Body of pancreas (tissue), 4 donors: ENCODE measurements at regions not wholly inside any gene's neighbourhood (a gene's known extent, or its start where the extent isn't known, plus 50 kb on each side); places are given as distances from the start of the nearest gene placed in this dataset.
"Not testable (repeated sequence)": the region's sequence is repeated elsewhere in the genome, so short reads cannot be mapped to it uniquely, and the experiment has no call there.

Source experiments
- ATAC-seq: fragments of 150-250 bp; one replicate; pipeline ENCODE4 v1.9.1; 2016
- DNase-seq, 4 donors: peaks; one replicate each; pipeline ENCODE4 v3.0.0-alpha.2; 2019
- H3K27ac ChIP-seq, 4 donors: fragments of 200-600 bp; sonication (generic); 1 replicate in 3 of 4; 2 replicates in 1 of 4; pipeline versions ENCODE4 v1.5.1 to v1.6.1; 2016 to 2019; ENCODE audit warnings: mild to moderate bottlenecking in 1 of 4, mixed read lengths in 1 of 4, moderate library complexity in 1 of 4
- H3K27me3 ChIP-seq, 2 donors: fragments of 200-600 bp; sonication (generic); one replicate each; pipeline ENCODE4 v1.6.0; 2016; ENCODE audit warnings: mild to moderate bottlenecking in 1 of 2
- H3K36me3 ChIP-seq, 2 donors: fragments of 200-600 bp; sonication (generic); replicated peaks in 1 of 2; 2 replicates each; pipeline ENCODE4 v1.5.1; 2016; ENCODE audit warnings: low read depth in 2 of 2; ENCODE audit not compliant: insufficient read depth in 1 of 2
- H3K4me1 ChIP-seq: fragments of 200-600 bp; sonication (generic); one replicate; pipeline ENCODE4 v1.6.0; 2016
- H3K4me3 ChIP-seq, 2 donors: fragments of 200-600 bp; sonication (generic); 1 replicate in 1 of 2; 2 replicates in 1 of 2; pipeline ENCODE4 v1.5.1; 2016 to 2019
- H3K9me3 ChIP-seq, 3 donors: fragments of 200-600 bp; sonication (generic); 1 replicate in 2 of 3; 2 replicates in 1 of 3; pipeline ENCODE4 v1.5.1; 2016
- CTCF ChIP-seq, 7 experiments: fragments of 450-650 bp in 4 of 7; fragments of 200-600 bp in 3 of 7; sonication (generic) in 3 of 7; IDR thresholded peaks; one replicate each; pipeline ENCODE4 v1.5.1; 2016 to 2019; ENCODE audit warnings: antibody characterized with exemption in 7 of 7
- POLR2A ChIP-seq, 3 donors: fragments of 450-650 bp; IDR thresholded peaks; one replicate each; pipeline ENCODE4 v1.6.1; 2016; ENCODE audit warnings: antibody characterized with exemption in 3 of 3, mild to moderate bottlenecking in 2 of 3
- WGBS, 2 donors: methylation state at CpG; one replicate each; pipeline ENCODE4 v1.1.5; 2017; 5-methylcytosine and 5-hydroxymethylcytosine counted together
- intact Hi-C: fragments of 100-400 bp; cut with DNase I; formaldehyde crosslinking; loops from one replicate; pipeline ENCODE4 v1.15.1; 2023

- TF ChIP-seq POLR2A (IDR thresholded peaks at IDR 0.05), result no peak
- Histone ChIP-seq H3K4me1 (no peaks in the 10 kb centered on the region), H3K27ac (no peak overlapping the region), H3K9me3 (no peaks in the 10 kb centered on the region), H3K4me3 (no peak overlapping the region), H3K36me3 (no peaks in the 10 kb centered on the region), H3K27me3 (no peaks in the 10 kb centered on the region)
- intact Hi-C loops, result no loop called here
- ATAC-seq (no peak), DNase-seq (no peak)
- 15 to 29% methylated on average over 1 of the region's 1 CpG for WGBS, 2 donors
These were observed 140.4 kb downstream of the HAO1 start for GRCh38 chr20:7799862-7800261.

- 55 to 64% methylated on average over 28 to 42 of the region's 52 CpGs for WGBS, 2 donors
- H3K27me3 ChIP-seq, H3K4me1 ChIP-seq, intact Hi-C loops, H3K9me3 ChIP-seq, H3K36me3 ChIP-seq, H3K27ac ChIP-seq, ATAC-seq, H3K4me3 ChIP-seq: not testable (repeated sequence)
- DNase-seq, result peak in 2 of 4 donors; percentile 12 to 18
These were observed 136.7 kb downstream of the HAO1 start for GRCh38 chr20:7803411-7804151.

GRCh38 chr20:7806831-7807230 is 133.4 kb downstream of the HAO1 start:
- H3K27ac ChIP-seq, result no peak overlapping the region
- H3K4me1 ChIP-seq, result no peaks in the 10 kb centered on the region
- intact Hi-C loops, result no loop called here
- no peak for DNase-seq
- WGBS, 2 donors, result 76 to 79% methylated on average over 4 of the region's 4 CpGs
- no peaks in the 10 kb centered on the region for H3K36me3 ChIP-seq
- no peak for TF ChIP-seq POLR2A (IDR thresholded peaks at IDR 0.05)
- no peak for TF ChIP-seq CTCF (IDR thresholded peaks at IDR 0.05)
- H3K4me3 ChIP-seq, result no peak overlapping the region
- no peak for ATAC-seq
- H3K9me3 ChIP-seq, result peaks cover 0 to 7% (median 0%) of the 10 kb centered on the region in 3 donors
- no peaks in the 10 kb centered on the region for H3K27me3 ChIP-seq

GRCh38 chr20:7817286-7817685 is 123.0 kb downstream of the HAO1 start:
- H3K9me3 ChIP-seq, result no peaks in the 10 kb centered on the region
- H3K36me3 ChIP-seq, result no peaks in the 10 kb centered on the region
- H3K4me1 ChIP-seq, result no peaks in the 10 kb centered on the region
- no peak overlapping the region for H3K4me3 ChIP-seq
- WGBS, 2 donors, result 93 to 98% methylated on average over 1 of the region's 1 CpG
- intact Hi-C loops, result no loop called here
- H3K27me3 ChIP-seq, result no peaks in the 10 kb centered on the region
- H3K27ac ChIP-seq, result no peak overlapping the region
- ATAC-seq (no peak), DNase-seq (no peak)
- TF ChIP-seq POLR2A (IDR thresholded peaks at IDR 0.05) (no peak), CTCF (IDR thresholded peaks at IDR 0.05) (no peak)

- TF ChIP-seq CTCF (IDR thresholded peaks at IDR 0.05) (no peak), POLR2A (IDR thresholded peaks at IDR 0.05) (no peak)
- intact Hi-C loops, result no loop called here
- no peaks in the 10 kb centered on the region for H3K9me3 ChIP-seq
- no peaks in the 10 kb centered on the region for H3K27me3 ChIP-seq
- no peak for ATAC-seq
- no peak overlapping the region for H3K4me3 ChIP-seq
- 65 to 73% methylated on average over 1 of the region's 1 CpG for WGBS, 2 donors
- H3K4me1 ChIP-seq, result no peaks in the 10 kb centered on the region
- H3K36me3 ChIP-seq, result no peaks in the 10 kb centered on the region
- DNase-seq, result no peak
- no peak overlapping the region for H3K27ac ChIP-seq
These were observed 121.8 kb downstream of the HAO1 start for GRCh38 chr20:7818477-7818876.

- WGBS, 2 donors, result 69 to 70% methylated on average over 4 of the region's 4 CpGs
- Histone ChIP-seq H3K9me3 (no peaks in the 10 kb centered on the region), H3K36me3 (no peaks in the 10 kb centered on the region), H3K4me1 (no peaks in the 10 kb centered on the region), H3K27ac (no peak overlapping the region), H3K27me3 (no peaks in the 10 kb centered on the region), H3K4me3 (no peak overlapping the region)
- no peak for DNase-seq
- TF ChIP-seq CTCF (IDR thresholded peaks at IDR 0.05) (no peak), POLR2A (IDR thresholded peaks at IDR 0.05) (no peak)
- intact Hi-C loops, result no loop called here
- ATAC-seq, result no peak
These were observed 119.4 kb downstream of the HAO1 start for GRCh38 chr20:7820897-7821296.
